IMR-90 (cell line): ENCODE measurements at regions not wholly inside any gene's neighbourhood (a gene's known extent, or its start where the extent isn't known, plus 50 kb on each side); places are given as distances from the start of the nearest gene placed in this dataset.

ENCODE experiments used
- ATAC-seq: fragments of 200-7000 bp; cut with Tn5 transposase; 2 replicates; pipeline ENCODE4 v1.9.1; 2020; ENCODE audit warnings: low read depth, mild to moderate bottlenecking, moderate library complexity
- BruUV-seq: library from RNA; stranded (reverse); fragments of 400-500 nt; replicated peaks from 2 replicates; lab custom pipeline; 2021; lab: Mats Ljungman, UMichigan
- CTCF ChIA-PET: fragments of 300-600 bp; formaldehyde crosslinking; extraction: SDS; loops from one replicate; lab custom pipeline; 2021; ENCODE audit warnings: antibody characterized with exemption; lab: Yijun Ruan, JAX
- POLR2A ChIA-PET: fragments of 300-600 bp; sonication (Branson Sonifier 250); formaldehyde crosslinking; loops from one replicate; lab custom pipeline; 2022; ENCODE audit warnings: antibody characterized with exemption; ENCODE audit not compliant: unreplicated experiment; lab: Charles Lee
- DNase-seq: peaks from one replicate; pipeline ENCODE4 v3.0.0; 2013
- H2AFZ ChIP-seq: replicated peaks from 2 replicates; pipeline ENCODE3; 2013; ENCODE audit warnings: low read length, mild to moderate bottlenecking; ENCODE audit not compliant: poor library complexity
- H2AK5ac ChIP-seq: 2 replicates; pipeline ENCODE4 v1.6.1; 2013; ENCODE audit warnings: low read depth, low read length, inconsistent platforms
- H2AK9ac ChIP-seq: replicated peaks from 2 replicates; pipeline ENCODE3; 2013; ENCODE audit warnings: mild to moderate bottlenecking, low read depth, low read length, moderate library complexity; ENCODE audit not compliant: poor library complexity
- H2BK120ac ChIP-seq: 2 replicates; pipeline ENCODE4 v1.6.1; 2013; ENCODE audit warnings: low read depth, low read length, inconsistent platforms
- H2BK15ac ChIP-seq: 3 replicates; pipeline ENCODE4 v1.6.1; 2013; ENCODE audit warnings: low read depth, low read length, inconsistent platforms
- H2BK20ac ChIP-seq: 2 replicates; pipeline ENCODE4 v1.6.1; 2013; ENCODE audit warnings: low read depth, mild to moderate bottlenecking, inconsistent platforms, low read length, moderate library complexity
- H2BK5ac ChIP-seq: 2 replicates; pipeline ENCODE4 v1.6.1; 2013; ENCODE audit warnings: mild to moderate bottlenecking, low read depth, low read length, inconsistent platforms; ENCODE audit not compliant: poor library complexity, severe bottlenecking
- H3K14ac ChIP-seq: replicated peaks from 2 replicates; pipeline ENCODE4 v1.6.1; 2013; ENCODE audit warnings: low read depth, low read length, inconsistent platforms
- H3K18ac ChIP-seq: 2 replicates; pipeline ENCODE4 v1.6.1; 2013; ENCODE audit warnings: low read depth, low read length, control low read depth
- H3K23ac ChIP-seq: 2 replicates; pipeline ENCODE4 v1.6.1; 2013; ENCODE audit warnings: low read depth, low read length, inconsistent platforms
- H3K27ac ChIP-seq: 2 replicates; pipeline ENCODE4 v1.5.1; 2013; ENCODE audit warnings: mild to moderate bottlenecking, control low read depth, low read length; ENCODE audit not compliant: insufficient read depth
- H3K27me3 ChIP-seq: 2 replicates; pipeline ENCODE4 v1.6.1; 2013; ENCODE audit warnings: low read length; ENCODE audit not compliant: control insufficient read depth, insufficient read depth
- H3K36me3 ChIP-seq: 2 replicates; pipeline ENCODE4 v1.6.1; 2013; ENCODE audit warnings: low read length, mixed read lengths; ENCODE audit not compliant: control insufficient read depth, insufficient read depth
- H3K4ac ChIP-seq: 2 replicates; pipeline ENCODE4 v1.6.1; 2013; ENCODE audit warnings: low read depth, low read length, inconsistent platforms
- H3K4me1 ChIP-seq: 2 replicates; pipeline ENCODE4 v1.6.1; 2013; ENCODE audit warnings: low read length, mixed read lengths; ENCODE audit not compliant: control insufficient read depth, insufficient read depth
- H3K4me2 ChIP-seq: 2 replicates; pipeline ENCODE4 v1.6.1; 2013; ENCODE audit warnings: low read depth, mild to moderate bottlenecking, control low read depth, low read length, moderate library complexity
- H3K4me3 ChIP-seq: 2 replicates; pipeline ENCODE4 v1.5.1; 2013; ENCODE audit warnings: low read depth, mild to moderate bottlenecking, control low read depth, low read length, moderate library complexity; ENCODE audit not compliant: insufficient read depth
- H3K56ac ChIP-seq: 2 replicates; pipeline ENCODE4 v1.6.1; 2013; ENCODE audit warnings: low read length, inconsistent platforms; ENCODE audit not compliant: insufficient read depth; ENCODE audit errors: extremely low read depth
- H3K79me1 ChIP-seq, 2 experiments: 2 replicates each; pipeline ENCODE4 v1.6.1; 2013; ENCODE audit warnings: low read length in 2 of 2, inconsistent platforms in 1 of 2, low read depth in 1 of 2
- H3K9ac ChIP-seq: 2 replicates; pipeline ENCODE4 v1.6.1; 2013; ENCODE audit warnings: low read depth, low read length, control low read depth
- H3K9me1 ChIP-seq: 2 replicates; pipeline ENCODE4 v1.6.1; 2013; ENCODE audit warnings: low read length, inconsistent platforms; ENCODE audit not compliant: insufficient read depth
- H3K9me3 ChIP-seq: 2 replicates; pipeline ENCODE4 v1.6.1; 2013; ENCODE audit warnings: low read length; ENCODE audit not compliant: control insufficient read depth, insufficient read depth
- H4K20me1 ChIP-seq: 2 replicates; pipeline ENCODE4 v1.6.1; 2013; ENCODE audit warnings: low read length, inconsistent platforms; ENCODE audit not compliant: insufficient read depth
- H4K5ac ChIP-seq: 2 replicates; pipeline ENCODE4 v1.6.1; 2013; ENCODE audit warnings: mild to moderate bottlenecking, low read depth, low read length, control low read depth
- H4K8ac ChIP-seq, 2 experiments: 2 replicates each; pipeline ENCODE4 v1.6.1; 2013; ENCODE audit warnings: low read depth in 2 of 2, low read length in 2 of 2, control low read depth in 1 of 2, inconsistent platforms in 1 of 2
- H4K91ac ChIP-seq: 2 replicates; pipeline ENCODE4 v1.6.1; 2013; ENCODE audit warnings: low read depth, low read length, inconsistent platforms; ENCODE audit not compliant: insufficient read depth
- BHLHE40 ChIP-seq: fragments of 150-350 bp; IDR thresholded peaks from 2 replicates; pipeline ENCODE4 v1.6.1; 2016; ENCODE audit warnings: mild to moderate bottlenecking, low read depth, low read length
- CEBPB ChIP-seq: IDR thresholded peaks from 2 replicates; pipeline ENCODE4 v1.6.1; 2012; ENCODE audit warnings: low read depth, low read length, improper control_type of control experiment
- FOS ChIP-seq: fragments of 150-350 bp; IDR thresholded peaks from 2 replicates; pipeline ENCODE4 v1.6.1; 2016; ENCODE audit warnings: low read depth, low read length
- MAFK ChIP-seq: IDR thresholded peaks from 2 replicates; pipeline ENCODE4 v1.6.1; 2012; ENCODE audit warnings: low read depth, low read length, improper control_type of control experiment
- MAZ ChIP-seq: IDR thresholded peaks from 2 replicates; pipeline ENCODE4 v1.6.1; 2012; ENCODE audit warnings: low read depth, mild to moderate bottlenecking, low read length, improper control_type of control experiment, moderate library complexity, borderline replicate concordance
- MXI1 ChIP-seq: IDR thresholded peaks from 2 replicates; pipeline ENCODE4 v1.6.1; 2012; ENCODE audit warnings: low read depth, mild to moderate bottlenecking, low read length, moderate library complexity, borderline replicate concordance
- NFE2L2 ChIP-seq: fragments of 150-350 bp; IDR thresholded peaks from 2 replicates; pipeline ENCODE4 v1.6.1; 2016; ENCODE audit warnings: low read depth, mild to moderate bottlenecking, low read length
- POLR2A ChIP-seq: IDR thresholded peaks from 2 replicates; pipeline ENCODE4 v1.6.1; 2012; ENCODE audit warnings: mild to moderate bottlenecking, low read depth, low read length
- RAD21 ChIP-seq: IDR thresholded peaks from 2 replicates; pipeline ENCODE4 v1.6.1; 2012; ENCODE audit warnings: low read length, improper control_type of control experiment
- RCOR1 ChIP-seq: IDR thresholded peaks from 2 replicates; pipeline ENCODE4 v1.6.1; 2012; ENCODE audit warnings: mild to moderate bottlenecking, low read length, improper control_type of control experiment; ENCODE audit not compliant: insufficient replicate concordance
- RFX5 ChIP-seq: IDR thresholded peaks from 2 replicates; pipeline ENCODE4 v1.8.0; 2012; ENCODE audit warnings: low read depth, mild to moderate bottlenecking, low read length, moderate library complexity
- SMC3 ChIP-seq: fragments of 150-350 bp; IDR thresholded peaks from 2 replicates; pipeline ENCODE4 v1.6.1; 2016; ENCODE audit warnings: low read depth, mild to moderate bottlenecking, antibody characterized with exemption, low read length, moderate library complexity
- whole genome bisulfite sequencing, 2 experiments: methylation state at CpG; one replicate each; pipeline versions ENCODE4 v1.1.5 to v1.1.7; 2013; ENCODE audit warnings: missing lambda C conversion rate in 2 of 2; ENCODE audit not compliant: insufficient read length in 1 of 2; ENCODE audit errors: extremely low coverage in 2 of 2; 5-methylcytosine and 5-hydroxymethylcytosine counted together
- dilution Hi-C: fragments of 300-500 bp; cut with HindIII; formaldehyde crosslinking; loops from one replicate; pipeline ENCODE4 v1.14.3; 2018; ENCODE audit warnings: low sequenced_read_pairs; ENCODE audit not compliant: unreplicated experiment
- in situ Hi-C: fragments of 300-500 bp; cut with MboI; formaldehyde crosslinking; loops from 3 replicates; pipeline ENCODE4 v1.14.3; 2019; ENCODE audit warnings: low sequenced_read_pairs, inconsistent platforms, mixed read lengths
- intact Hi-C: fragments of 100-400 bp; cut with micrococcal nuclease; formaldehyde crosslinking; loops from 2 replicates; pipeline ENCODE4 v1.10.0; 2022
- TF ChIP-seq, protein P1 (sequence below): fragments of 150-350 bp; IDR thresholded peaks from 2 replicates; pipeline ENCODE4 v1.6.1; 2016; ENCODE audit warnings: low read depth, mild to moderate bottlenecking, low read length, moderate library complexity, borderline replicate concordance
- TF ChIP-seq, protein P2 (sequence below): conservative IDR thresholded peaks from 2 replicates; pipeline ENCODE4 v1.5.1; 2012; ENCODE audit warnings: mild to moderate bottlenecking, low read depth, low read length, improper control_type of control experiment
- TF ChIP-seq, protein P3 (sequence below): fragments of 150-350 bp; IDR thresholded peaks from 2 replicates; pipeline ENCODE4 v1.6.1; 2017; ENCODE audit warnings: mild to moderate bottlenecking, antibody characterized with exemption, low read length, low read depth

DNA sequence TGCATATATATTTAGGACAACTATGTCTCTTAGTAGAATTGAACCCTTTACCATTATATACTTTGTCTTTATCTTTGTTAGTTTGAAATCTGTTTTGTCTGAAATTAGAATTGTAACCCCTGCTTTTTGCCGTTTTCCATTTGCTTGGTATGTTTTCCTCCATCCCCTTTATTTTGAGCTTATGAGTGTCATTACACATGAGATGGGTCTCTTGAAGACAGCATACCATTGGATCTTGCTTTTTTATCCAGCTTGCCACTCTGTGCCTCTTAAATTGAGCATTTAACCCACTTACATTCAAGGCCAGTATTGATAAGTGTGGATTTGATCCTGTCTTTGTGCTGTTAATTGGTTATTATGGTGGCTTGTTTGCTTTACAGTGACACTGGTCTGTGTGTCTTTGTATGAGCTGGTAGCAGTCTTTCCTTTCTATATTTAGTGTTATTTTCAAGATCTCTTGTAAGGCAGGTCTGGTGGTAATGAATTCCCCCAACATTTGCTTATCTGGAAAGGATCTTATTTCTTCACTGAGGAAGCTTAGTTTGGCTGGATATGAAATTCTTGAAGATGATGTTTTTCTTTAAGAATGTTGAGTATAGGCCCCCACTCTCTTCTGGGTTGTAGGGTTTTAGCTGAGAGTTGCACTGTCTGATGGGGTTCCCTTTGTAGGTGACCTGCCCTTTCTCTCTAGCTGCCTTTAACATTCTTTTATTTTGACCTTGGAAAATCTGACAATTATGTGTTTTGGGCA is 149.5 kb downstream of the AHR start:
- no peak overlapping the region for H3K4ac ChIP-seq
- no peak overlapping the region for H3K14ac ChIP-seq
- DNase-seq (peak; percentile 24), ATAC-seq (peak; percentile 49)
- dilution Hi-C loops = no loop called here
- H2AK9ac ChIP-seq = no peak overlapping the region
- H3K18ac ChIP-seq = peak overlapping the region; percentile 9; the same call in 1 of the 2 replicates
- no peaks in the 10 kb centered on the region for H3K79me1 ChIP-seq
- no peak overlapping the region for H2BK20ac ChIP-seq
- H3K56ac ChIP-seq = no peak overlapping the region
- in situ Hi-C loops = no loop called here
- peak overlapping the region; percentile 53 for H2BK5ac ChIP-seq
- no peaks in the 10 kb centered on the region for H3K9me1 ChIP-seq
- H2AK5ac ChIP-seq = no peak overlapping the region
- H3K4me2 ChIP-seq = no peak overlapping the region
- no peak overlapping the region for H4K5ac ChIP-seq
- H3K36me3 ChIP-seq = no peaks in the 10 kb centered on the region; the same call in 1 of the 2 replicates
- ChIA-PET CTCF (interaction anchor here (0.6 kb wide), 1 partner anchor 1059 kb away, joined by 3 read pairs; no protein-coding TSS in a partner anchor), POLR2A (no interaction called here)
- H4K8ac ChIP-seq = no peak overlapping the region
- H4K91ac ChIP-seq = no peak overlapping the region
- H3K27me3 ChIP-seq = no peaks in the 10 kb centered on the region
- WGBS, 2 experiments = no CpG with 5 or more reads among the region's 1 CpG
- H3K4me3 ChIP-seq = no peak overlapping the region
- BruUV-seq = no TSS peak
- 0 out of 3 replicates have a peak overlapping the region, but pooled peaks have one; percentile 52 for H2BK15ac ChIP-seq
- peaks cover 11% of the 10 kb centered on the region for H3K9me3 ChIP-seq
- no peaks in the 10 kb centered on the region for H4K20me1 ChIP-seq
- H3K4me1 ChIP-seq = no peaks in the 10 kb centered on the region; the same call in 1 of the 2 replicates
- no peak overlapping the region for H3K23ac ChIP-seq
- no peak overlapping the region for H2AFZ ChIP-seq
- no peak overlapping the region for H3K9ac ChIP-seq
- intact Hi-C loops = no loop called here
- H3K27ac ChIP-seq = no peak overlapping the region
- H2BK120ac ChIP-seq = no peak overlapping the region
- TF ChIP-seq, protein P1, sequence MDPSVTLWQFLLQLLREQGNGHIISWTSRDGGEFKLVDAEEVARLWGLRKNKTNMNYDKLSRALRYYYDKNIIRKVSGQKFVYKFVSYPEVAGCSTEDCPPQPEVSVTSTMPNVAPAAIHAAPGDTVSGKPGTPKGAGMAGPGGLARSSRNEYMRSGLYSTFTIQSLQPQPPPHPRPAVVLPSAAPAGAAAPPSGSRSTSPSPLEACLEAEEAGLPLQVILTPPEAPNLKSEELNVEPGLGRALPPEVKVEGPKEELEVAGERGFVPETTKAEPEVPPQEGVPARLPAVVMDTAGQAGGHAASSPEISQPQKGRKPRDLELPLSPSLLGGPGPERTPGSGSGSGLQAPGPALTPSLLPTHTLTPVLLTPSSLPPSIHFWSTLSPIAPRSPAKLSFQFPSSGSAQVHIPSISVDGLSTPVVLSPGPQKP = no peak
- TF ChIP-seq, protein P2, sequence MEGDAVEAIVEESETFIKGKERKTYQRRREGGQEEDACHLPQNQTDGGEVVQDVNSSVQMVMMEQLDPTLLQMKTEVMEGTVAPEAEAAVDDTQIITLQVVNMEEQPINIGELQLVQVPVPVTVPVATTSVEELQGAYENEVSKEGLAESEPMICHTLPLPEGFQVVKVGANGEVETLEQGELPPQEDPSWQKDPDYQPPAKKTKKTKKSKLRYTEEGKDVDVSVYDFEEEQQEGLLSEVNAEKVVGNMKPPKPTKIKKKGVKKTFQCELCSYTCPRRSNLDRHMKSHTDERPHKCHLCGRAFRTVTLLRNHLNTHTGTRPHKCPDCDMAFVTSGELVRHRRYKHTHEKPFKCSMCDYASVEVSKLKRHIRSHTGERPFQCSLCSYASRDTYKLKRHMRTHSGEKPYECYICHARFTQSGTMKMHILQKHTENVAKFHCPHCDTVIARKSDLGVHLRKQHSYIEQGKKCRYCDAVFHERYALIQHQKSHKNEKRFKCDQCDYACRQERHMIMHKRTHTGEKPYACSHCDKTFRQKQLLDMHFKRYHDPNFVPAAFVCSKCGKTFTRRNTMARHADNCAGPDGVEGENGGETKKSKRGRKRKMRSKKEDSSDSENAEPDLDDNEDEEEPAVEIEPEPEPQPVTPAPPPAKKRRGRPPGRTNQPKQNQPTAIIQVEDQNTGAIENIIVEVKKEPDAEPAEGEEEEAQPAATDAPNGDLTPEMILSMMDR = no peak
- TF ChIP-seq POLR2A = no peak
- no peak for TF ChIP-seq MXI1
- no peak for TF ChIP-seq MAZ
- TF ChIP-seq RFX5 = no peak
- no peak for TF ChIP-seq SMC3
- no peak for TF ChIP-seq FOS
- no peak for TF ChIP-seq CEBPB
- TF ChIP-seq, protein P3, sequence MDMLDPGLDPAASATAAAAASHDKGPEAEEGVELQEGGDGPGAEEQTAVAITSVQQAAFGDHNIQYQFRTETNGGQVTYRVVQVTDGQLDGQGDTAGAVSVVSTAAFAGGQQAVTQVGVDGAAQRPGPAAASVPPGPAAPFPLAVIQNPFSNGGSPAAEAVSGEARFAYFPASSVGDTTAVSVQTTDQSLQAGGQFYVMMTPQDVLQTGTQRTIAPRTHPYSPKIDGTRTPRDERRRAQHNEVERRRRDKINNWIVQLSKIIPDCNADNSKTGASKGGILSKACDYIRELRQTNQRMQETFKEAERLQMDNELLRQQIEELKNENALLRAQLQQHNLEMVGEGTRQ = no peak
- TF ChIP-seq MAFK = no peak
- no peak for TF ChIP-seq NFE2L2
- no peak for TF ChIP-seq RCOR1
- TF ChIP-seq RAD21 = no peak
- no peak for TF ChIP-seq BHLHE40
